Hepatocyte (in vitro differentiated cells): ENCODE measurements at regions not wholly inside any gene's neighbourhood (a gene's known extent, or its start where the extent isn't known, plus 50 kb on each side); places are given as distances from the start of the nearest gene placed in this dataset.

Source experiments
- EZH2 ChIP-seq: fragments of 200-600 bp; sonication (generic); IDR thresholded peaks from 2 replicates; pipeline ENCODE4 v1.6.1; 2016; ENCODE audit warnings: antibody characterized with exemption, mild to moderate bottlenecking, borderline replicate concordance
- EZH2phosphoT487 ChIP-seq: fragments of 200-600 bp; sonication (generic); IDR thresholded peaks from one replicate; pipeline ENCODE4 v1.6.1; 2018; ENCODE audit warnings: antibody characterized with exemption, mild to moderate bottlenecking, low read depth, moderate library complexity; ENCODE audit not compliant: unreplicated experiment, severe bottlenecking
- TF ChIP-seq, protein P1 (sequence below): fragments of 200-600 bp; sonication (generic); IDR thresholded peaks from 2 replicates; pipeline ENCODE4 v1.5.1; 2016; ENCODE audit warnings: antibody characterized with exemption, mild to moderate bottlenecking; ENCODE audit not compliant: poor library complexity

DNA sequence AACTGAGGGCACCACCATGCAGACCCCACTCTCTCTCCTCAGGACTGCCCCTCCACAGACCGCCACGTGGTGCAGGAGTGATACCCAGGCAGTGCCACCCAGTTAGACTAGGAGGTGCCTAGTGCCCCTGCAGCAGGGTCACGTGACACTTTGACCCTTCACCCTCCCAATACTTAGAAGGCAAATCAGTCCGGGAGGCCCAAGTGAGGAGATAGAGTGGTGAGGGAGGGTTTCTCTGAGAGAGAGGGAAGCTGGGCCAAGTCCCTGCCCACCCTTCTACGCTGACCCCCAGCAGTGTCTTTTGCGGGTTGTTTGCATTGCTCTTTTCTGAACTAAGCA, 84.6 kb downstream of the BUD13 start:
- TF ChIP-seq, protein P1, sequence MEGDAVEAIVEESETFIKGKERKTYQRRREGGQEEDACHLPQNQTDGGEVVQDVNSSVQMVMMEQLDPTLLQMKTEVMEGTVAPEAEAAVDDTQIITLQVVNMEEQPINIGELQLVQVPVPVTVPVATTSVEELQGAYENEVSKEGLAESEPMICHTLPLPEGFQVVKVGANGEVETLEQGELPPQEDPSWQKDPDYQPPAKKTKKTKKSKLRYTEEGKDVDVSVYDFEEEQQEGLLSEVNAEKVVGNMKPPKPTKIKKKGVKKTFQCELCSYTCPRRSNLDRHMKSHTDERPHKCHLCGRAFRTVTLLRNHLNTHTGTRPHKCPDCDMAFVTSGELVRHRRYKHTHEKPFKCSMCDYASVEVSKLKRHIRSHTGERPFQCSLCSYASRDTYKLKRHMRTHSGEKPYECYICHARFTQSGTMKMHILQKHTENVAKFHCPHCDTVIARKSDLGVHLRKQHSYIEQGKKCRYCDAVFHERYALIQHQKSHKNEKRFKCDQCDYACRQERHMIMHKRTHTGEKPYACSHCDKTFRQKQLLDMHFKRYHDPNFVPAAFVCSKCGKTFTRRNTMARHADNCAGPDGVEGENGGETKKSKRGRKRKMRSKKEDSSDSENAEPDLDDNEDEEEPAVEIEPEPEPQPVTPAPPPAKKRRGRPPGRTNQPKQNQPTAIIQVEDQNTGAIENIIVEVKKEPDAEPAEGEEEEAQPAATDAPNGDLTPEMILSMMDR, result no peak
- no peak for TF ChIP-seq EZH2
- TF ChIP-seq EZH2phosphoT487, result no peak
